ENCODE measurements at regions not wholly inside any gene's neighbourhood (a gene's known extent, or its start where the extent isn't known, plus 50 kb on each side); places are given as distances from the start of the nearest gene placed in this dataset.

- DNase-seq (ENCODE audit: low spot score): no peak
- TF ChIP-seq CTCF (IDR thresholded peaks at IDR 0.05; ENCODE audit: extremely low read depth, missing control alignments): no peak
Measured at GRCh38 chr17:21816592-21817567, 124.6 kb downstream of the KCNJ18 start.

GRCh38 chr17:21817791-21818364 is 125.6 kb downstream of the KCNJ18 start:
- no peak for TF ChIP-seq CTCF (IDR thresholded peaks at IDR 0.05; ENCODE audit: extremely low read depth, missing control alignments)
- no peak for DNase-seq (ENCODE audit: low spot score)

- DNase-seq (ENCODE audit: low spot score): no peak
- TF ChIP-seq CTCF (IDR thresholded peaks at IDR 0.05; ENCODE audit: extremely low read depth, missing control alignments): no peak
Measured at GRCh38 chr17:21823090-21823489, 130.8 kb downstream of the KCNJ18 start.

GRCh38 chr17:21823643-21824042 is 131.3 kb downstream of the KCNJ18 start:
- DNase-seq (ENCODE audit: low spot score): no peak
- no peak for TF ChIP-seq CTCF (IDR thresholded peaks at IDR 0.05; ENCODE audit: extremely low read depth, missing control alignments)

GRCh38 chr17:21841839-21842238 is 149.5 kb downstream of the KCNJ18 start:
- DNase-seq (ENCODE audit: low spot score): no peak
- TF ChIP-seq CTCF (IDR thresholded peaks at IDR 0.05; ENCODE audit: extremely low read depth, missing control alignments): no peak

- DNase-seq (ENCODE audit: low spot score): no peak
- no peak for TF ChIP-seq CTCF (IDR thresholded peaks at IDR 0.05; ENCODE audit: extremely low read depth, missing control alignments)
Measured at GRCh38 chr17:21842332-21843317, 150.3 kb downstream of the KCNJ18 start.
